Lung (tissue), 11 donors: ENCODE measurements at regions not wholly inside any gene's neighbourhood (a gene's known extent, or its start where the extent isn't known, plus 50 kb on each side); places are given as distances from the start of the nearest gene placed in this dataset.
A peak's percentile ranks its signal among the peaks of the same experiment; 100 is the strongest.

Source experiments
- ATAC-seq: fragments of 200-7000 bp; cut with Tn5 transposase; one replicate; pipeline ENCODE4 v1.9.1; 2020; ENCODE audit warnings: moderate number of reproducible peaks; ENCODE audit not compliant: insufficient read depth, low FRiP score
- DNase-seq, 3 donors: peaks; one replicate each; pipeline ENCODE4 v3.0.0-alpha.2; 2013 to 2017
- H3K27ac ChIP-seq, 2 donors: one replicate each; pipeline ENCODE4 v1.5.1; 2013; ENCODE audit warnings: mild to moderate bottlenecking in 2 of 2, moderate library complexity in 2 of 2, control low read depth in 1 of 2, inconsistent platforms in 1 of 2, low read depth in 1 of 2, low read length in 1 of 2
- H3K27me3 ChIP-seq, 3 donors: one replicate each; pipeline ENCODE4 v1.5.1; 2013; ENCODE audit warnings: low read length in 2 of 3; ENCODE audit not compliant: control insufficient read depth in 3 of 3, insufficient read depth in 3 of 3
- H3K36me3 ChIP-seq, 4 donors: one replicate each; pipeline ENCODE4 v1.5.1; 2013; ENCODE audit warnings: low read length in 4 of 4, mild to moderate bottlenecking in 1 of 4, moderate library complexity in 1 of 4; ENCODE audit not compliant: control insufficient read depth in 4 of 4, insufficient read depth in 4 of 4
- H3K4me1 ChIP-seq, 5 donors: one replicate each; pipeline ENCODE4 v1.5.1; 2013; ENCODE audit warnings: low read length in 5 of 5, mild to moderate bottlenecking in 2 of 5, moderate library complexity in 1 of 5; ENCODE audit not compliant: control insufficient read depth in 5 of 5, insufficient read depth in 5 of 5
- H3K4me3 ChIP-seq: one replicate; pipeline ENCODE4 v1.5.1; 2013; ENCODE audit warnings: mild to moderate bottlenecking, control low read depth, moderate library complexity
- H3K9ac ChIP-seq, 2 donors: one replicate each; pipeline ENCODE4 v1.5.1; 2013; ENCODE audit warnings: low read length in 2 of 2, control low read depth in 1 of 2; ENCODE audit not compliant: insufficient read depth in 1 of 2
- H3K9me3 ChIP-seq, 4 donors: one replicate each; pipeline ENCODE4 v1.5.1; 2013; ENCODE audit warnings: low read length in 3 of 4, mild to moderate bottlenecking in 1 of 4, moderate library complexity in 1 of 4; ENCODE audit not compliant: control insufficient read depth in 4 of 4, insufficient read depth in 3 of 4
- CTCF ChIP-seq: IDR thresholded peaks from 2 replicates; pipeline ENCODE4 v1.5.1; 2012; ENCODE audit warnings: mild to moderate bottlenecking; ENCODE audit errors: control extremely low read depth, extremely low read depth
- WGBS, 2 donors: extraction: QIAGEN DNeasy Blood & Tissue Kit; methylation state at CpG; one replicate each; pipeline ENCODE4 v1.1.7; 2013; 5-methylcytosine and 5-hydroxymethylcytosine counted together
- donor health status: control.
- donor health status: control.
- donor health status: Bipolar disorder and iron deficiency.
- donor health status: healthy.
- donor health status: DM: yes; HTN: yes; CAD: no.

- Histone ChIP-seq H3K9me3 (no peaks in the 10 kb centered on the region), H3K9ac (no peak overlapping the region), H3K36me3 (no peaks in the 10 kb centered on the region), H3K27ac (no peak overlapping the region), H3K4me3 (no peak overlapping the region), H3K27me3 (no peaks in the 10 kb centered on the region), H3K4me1 (no peaks in the 10 kb centered on the region)
- WGBS, 2 donors = 59 to 76% methylated on average over 2 of the region's 2 CpGs
- no peak for DNase-seq
- TF ChIP-seq CTCF = no peak
- no peak for ATAC-seq
Observed at GRCh38 chr4:133720001-133720400, 481.6 kb downstream of the PABPC4L start.

- Histone ChIP-seq H3K4me3 (no peak overlapping the region), H3K36me3 (no peaks in the 10 kb centered on the region), H3K9ac (no peak overlapping the region), H3K4me1 (no peaks in the 10 kb centered on the region), H3K27ac (no peak overlapping the region), H3K9me3 (no peaks in the 10 kb centered on the region), H3K27me3 (no peaks in the 10 kb centered on the region)
- DNase-seq (no peak), ATAC-seq (no peak)
- TF ChIP-seq CTCF = no peak
Observed at GRCh38 chr4:133719098-133719497, 482.5 kb downstream of the PABPC4L start.

- ATAC-seq (no peak), DNase-seq (peak in 2 of 3 donors; percentile 77 to 92)
- peaks cover 0 to 13% (median 0%) of the 10 kb centered on the region in 5 donors for H3K4me1 ChIP-seq
- no peaks in the 10 kb centered on the region for H3K9me3 ChIP-seq
- no peak overlapping the region for H3K27ac ChIP-seq
- no peak overlapping the region for H3K4me3 ChIP-seq
- no peak overlapping the region for H3K9ac ChIP-seq
- no peaks in the 10 kb centered on the region for H3K27me3 ChIP-seq
- TF ChIP-seq CTCF = no peak
- H3K36me3 ChIP-seq = no peaks in the 10 kb centered on the region
Observed at GRCh38 chr4:133714211-133714610, 487.4 kb downstream of the PABPC4L start.

GRCh38 chr4:133713340-133713739 lies 488.2 kb downstream of the PABPC4L start:
- no peaks in the 10 kb centered on the region for H3K36me3 ChIP-seq
- H3K27ac ChIP-seq = no peak overlapping the region
- H3K9me3 ChIP-seq = no peaks in the 10 kb centered on the region
- no peaks in the 10 kb centered on the region for H3K27me3 ChIP-seq
- 60 to 73% methylated on average over 3 of the region's 3 CpGs for WGBS, 2 donors
- H3K4me3 ChIP-seq = no peak overlapping the region
- no peak overlapping the region for H3K9ac ChIP-seq
- ATAC-seq (no peak), DNase-seq (peak in 2 of 3 donors; percentile 2 to 8)
- H3K4me1 ChIP-seq = peaks cover 0 to 13% (median 0%) of the 10 kb centered on the region in 5 donors
- no peak for TF ChIP-seq CTCF
